K562 (cell line): ENCODE measurements at regions not wholly inside any gene's neighbourhood (a gene's known extent, or its start where the extent isn't known, plus 50 kb on each side); places are given as distances from the start of the nearest gene placed in this dataset.

Experiments
- BDP1 ChIP-seq: IDR thresholded peaks from 3 replicates; pipeline ENCODE4 v1.6.1; 2011; ENCODE audit not compliant: insufficient read length, insufficient read depth
- DDX20 ChIP-seq: fragments of 450-650 bp; IDR thresholded peaks from 2 replicates; pipeline ENCODE4 v1.6.1; 2016; ENCODE audit warnings: missing genetic modification characterization, low read depth, mild to moderate bottlenecking, missing compliant biosample characterization, moderate library complexity
- EGR1 ChIP-seq: fragments of 450-650 bp; conservative IDR thresholded peaks from 2 replicates; pipeline ENCODE4 v1.6.1; 2017; ENCODE audit warnings: mild to moderate bottlenecking
- FOXJ2 ChIP-seq: fragments of 200-800 bp; sonication (Bioruptor generic); IDR thresholded peaks from 2 replicates; pipeline ENCODE4 v1.6.1; 2016; ENCODE audit warnings: missing genetic modification characterization, missing compliant biosample characterization
- KLF1 ChIP-seq: fragments of 450-650 bp; IDR thresholded peaks from 2 replicates; pipeline ENCODE4 v1.6.1; 2016; ENCODE audit warnings: missing genetic modification characterization, missing compliant biosample characterization
- NFXL1 ChIP-seq: fragments of 450-650 bp; formaldehyde crosslinking; IDR thresholded peaks from 2 replicates; pipeline ENCODE4 v1.4.0; 2021; ENCODE audit warnings: mild to moderate bottlenecking
- POLR2G ChIP-seq: fragments of 200-400 bp; formaldehyde crosslinking; IDR thresholded peaks from 2 replicates; pipeline ENCODE4 v1.6.1; 2017; ENCODE audit warnings: low read depth, mild to moderate bottlenecking, antibody characterized with exemption, low read length, moderate library complexity
- SMARCE1 ChIP-seq: fragments of 450-650 bp; IDR thresholded peaks from 2 replicates; pipeline ENCODE4 v1.7.1; 2016; ENCODE audit warnings: mild to moderate bottlenecking
- ZNF584 ChIP-seq: fragments of 200-800 bp; sonication (Bioruptor generic); IDR thresholded peaks from 2 replicates; pipeline ENCODE4 v1.6.1; 2016; ENCODE audit warnings: low read depth, mild to moderate bottlenecking, missing genetic modification characterization, missing compliant biosample characterization
- TF ChIP-seq, protein P1 (sequence below): fragments of 200-800 bp; sonication (Bioruptor generic); IDR thresholded peaks from 2 replicates; pipeline ENCODE4 v1.6.1; 2017; ENCODE audit warnings: missing genetic modification characterization, missing compliant biosample characterization
- TF ChIP-seq, protein P2 (sequence below): sonication (generic); formaldehyde crosslinking; IDR thresholded peaks from 2 replicates; pipeline ENCODE4 v1.8.1; 2023; ENCODE audit warnings: mild to moderate bottlenecking, missing genetic modification reagents
- TF ChIP-seq, protein P3 (sequence below): fragments of 450-650 bp; IDR thresholded peaks from 2 replicates; pipeline ENCODE4 v1.6.1; 2018; ENCODE audit not compliant: partially characterized antibody
- TF ChIP-seq, protein P4 (sequence below), 2 experiments: IDR thresholded peaks in 1 of 2; conservative IDR thresholded peaks in 1 of 2; 2 replicates each; pipeline ENCODE4 v1.6.1; 2016; ENCODE audit warnings: low read depth in 2 of 2, mild to moderate bottlenecking in 1 of 2, missing compliant biosample characterization in 1 of 2, missing genetic modification characterization in 1 of 2, moderate library complexity in 1 of 2
- TF ChIP-seq, protein P5 (sequence below): fragments of 250-450 bp; sonication (Bioruptor Pico); IDR thresholded peaks from 2 replicates; pipeline ENCODE4 v1.5.0; 2022; ENCODE audit warnings: mild to moderate bottlenecking

DNA sequence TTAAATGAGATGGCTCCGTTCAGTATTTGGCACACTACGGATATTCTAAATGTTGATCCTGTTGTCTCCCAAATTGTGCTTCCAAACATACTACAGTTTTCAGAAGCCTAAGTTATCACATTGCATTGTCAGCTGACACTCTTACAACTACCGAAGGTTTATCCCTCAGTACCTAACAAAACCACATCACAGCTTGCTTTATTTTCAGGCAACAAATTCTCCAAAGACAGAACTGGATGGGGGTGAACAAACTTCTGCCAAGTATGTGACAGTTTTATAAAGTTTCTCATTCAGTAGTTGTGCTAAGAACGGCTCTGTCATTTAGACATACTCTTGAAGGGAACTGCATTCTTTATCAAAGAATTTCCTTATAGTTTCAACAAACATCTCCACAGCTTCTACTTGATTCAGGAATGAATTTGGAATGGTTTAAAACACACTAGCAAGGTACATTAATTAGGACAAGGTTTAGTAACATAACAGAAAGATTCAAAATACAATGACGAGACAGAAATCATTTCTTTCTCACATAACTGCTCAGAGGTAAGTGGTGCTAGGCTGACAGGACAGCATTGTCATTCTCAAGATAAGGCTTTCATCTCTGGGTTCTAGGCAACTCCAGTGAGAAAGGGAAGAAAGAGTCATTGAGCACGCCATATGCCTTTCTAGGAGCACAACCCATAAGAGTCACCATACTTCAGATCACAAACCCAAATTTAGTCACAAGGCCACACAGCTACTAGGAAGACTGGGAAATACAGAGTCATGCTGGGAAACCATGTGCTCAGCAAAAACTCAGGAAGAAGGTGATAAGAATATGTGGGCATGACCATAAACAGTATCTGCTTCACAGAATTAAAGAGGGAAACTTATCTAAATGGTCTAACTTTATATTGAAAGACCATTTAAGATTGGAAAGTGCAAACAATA lies 100.7 kb downstream of the DUSP6 start (continued):
- TF ChIP-seq FOXJ2 (no peak), KLF1 (tag) (no peak), DDX20 (tag) (peak; percentile 52; the same call in 1 of the 2 replicates), NFXL1 (CRISPR knock-in tag) (no peak), EGR1 (no peak), BDP1 (no peak), ZNF584 (no peak), POLR2G (no peak), SMARCE1 (no peak)
- TF ChIP-seq, protein P1, sequence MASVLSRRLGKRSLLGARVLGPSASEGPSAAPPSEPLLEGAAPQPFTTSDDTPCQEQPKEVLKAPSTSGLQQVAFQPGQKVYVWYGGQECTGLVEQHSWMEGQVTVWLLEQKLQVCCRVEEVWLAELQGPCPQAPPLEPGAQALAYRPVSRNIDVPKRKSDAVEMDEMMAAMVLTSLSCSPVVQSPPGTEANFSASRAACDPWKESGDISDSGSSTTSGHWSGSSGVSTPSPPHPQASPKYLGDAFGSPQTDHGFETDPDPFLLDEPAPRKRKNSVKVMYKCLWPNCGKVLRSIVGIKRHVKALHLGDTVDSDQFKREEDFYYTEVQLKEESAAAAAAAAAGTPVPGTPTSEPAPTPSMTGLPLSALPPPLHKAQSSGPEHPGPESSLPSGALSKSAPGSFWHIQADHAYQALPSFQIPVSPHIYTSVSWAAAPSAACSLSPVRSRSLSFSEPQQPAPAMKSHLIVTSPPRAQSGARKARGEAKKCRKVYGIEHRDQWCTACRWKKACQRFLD (CRISPR knock-in tag): no peak
- TF ChIP-seq, protein P2, sequence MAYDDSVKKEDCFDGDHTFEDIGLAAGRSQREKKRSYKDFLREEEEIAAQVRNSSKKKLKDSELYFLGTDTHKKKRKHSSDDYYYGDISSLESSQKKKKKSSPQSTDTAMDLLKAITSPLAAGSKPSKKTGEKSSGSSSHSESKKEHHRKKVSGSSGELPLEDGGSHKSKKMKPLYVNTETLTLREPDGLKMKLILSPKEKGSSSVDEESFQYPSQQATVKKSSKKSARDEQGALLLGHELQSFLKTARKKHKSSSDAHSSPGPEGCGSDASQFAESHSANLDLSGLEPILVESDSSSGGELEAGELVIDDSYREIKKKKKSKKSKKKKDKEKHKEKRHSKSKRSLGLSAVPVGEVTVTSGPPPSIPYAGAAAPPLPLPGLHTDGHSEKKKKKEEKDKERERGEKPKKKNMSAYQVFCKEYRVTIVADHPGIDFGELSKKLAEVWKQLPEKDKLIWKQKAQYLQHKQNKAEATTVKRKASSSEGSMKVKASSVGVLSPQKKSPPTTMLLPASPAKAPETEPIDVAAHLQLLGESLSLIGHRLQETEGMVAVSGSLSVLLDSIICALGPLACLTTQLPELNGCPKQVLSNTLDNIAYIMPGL (CRISPR knock-in tag): no peak
- TF ChIP-seq, protein P3, sequence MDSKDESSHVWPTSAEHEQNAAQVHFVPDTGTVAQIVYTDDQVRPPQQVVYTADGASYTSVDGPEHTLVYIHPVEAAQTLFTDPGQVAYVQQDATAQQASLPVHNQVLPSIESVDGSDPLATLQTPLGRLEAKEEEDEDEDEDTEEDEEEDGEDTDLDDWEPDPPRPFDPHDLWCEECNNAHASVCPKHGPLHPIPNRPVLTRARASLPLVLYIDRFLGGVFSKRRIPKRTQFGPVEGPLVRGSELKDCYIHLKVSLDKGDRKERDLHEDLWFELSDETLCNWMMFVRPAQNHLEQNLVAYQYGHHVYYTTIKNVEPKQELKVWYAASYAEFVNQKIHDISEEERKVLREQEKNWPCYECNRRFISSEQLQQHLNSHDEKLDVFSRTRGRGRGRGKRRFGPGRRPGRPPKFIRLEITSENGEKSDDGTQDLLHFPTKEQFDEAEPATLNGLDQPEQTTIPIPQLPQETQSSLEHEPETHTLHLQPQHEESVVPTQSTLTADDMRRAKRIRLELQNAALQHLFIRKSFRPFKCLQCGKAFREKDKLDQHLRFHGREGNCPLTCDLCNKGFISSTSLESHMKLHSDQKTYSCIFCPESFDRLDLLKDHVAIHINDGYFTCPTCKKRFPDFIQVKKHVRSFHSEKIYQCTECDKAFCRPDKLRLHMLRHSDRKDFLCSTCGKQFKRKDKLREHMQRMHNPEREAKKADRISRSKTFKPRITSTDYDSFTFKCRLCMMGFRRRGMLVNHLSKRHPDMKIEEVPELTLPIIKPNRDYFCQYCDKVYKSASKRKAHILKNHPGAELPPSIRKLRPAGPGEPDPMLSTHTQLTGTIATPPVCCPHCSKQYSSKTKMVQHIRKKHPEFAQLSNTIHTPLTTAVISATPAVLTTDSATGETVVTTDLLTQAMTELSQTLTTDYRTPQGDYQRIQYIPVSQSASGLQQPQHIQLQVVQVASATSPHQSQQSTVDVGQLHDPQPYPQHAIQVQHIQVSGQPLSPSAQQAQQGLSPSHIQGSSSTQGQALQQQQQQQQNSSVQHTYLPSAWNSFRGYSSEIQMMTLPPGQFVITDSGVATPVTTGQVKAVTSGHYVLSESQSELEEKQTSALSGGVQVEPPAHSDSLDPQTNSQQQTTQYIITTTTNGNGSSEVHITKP: no peak
- TF ChIP-seq, protein P4, sequence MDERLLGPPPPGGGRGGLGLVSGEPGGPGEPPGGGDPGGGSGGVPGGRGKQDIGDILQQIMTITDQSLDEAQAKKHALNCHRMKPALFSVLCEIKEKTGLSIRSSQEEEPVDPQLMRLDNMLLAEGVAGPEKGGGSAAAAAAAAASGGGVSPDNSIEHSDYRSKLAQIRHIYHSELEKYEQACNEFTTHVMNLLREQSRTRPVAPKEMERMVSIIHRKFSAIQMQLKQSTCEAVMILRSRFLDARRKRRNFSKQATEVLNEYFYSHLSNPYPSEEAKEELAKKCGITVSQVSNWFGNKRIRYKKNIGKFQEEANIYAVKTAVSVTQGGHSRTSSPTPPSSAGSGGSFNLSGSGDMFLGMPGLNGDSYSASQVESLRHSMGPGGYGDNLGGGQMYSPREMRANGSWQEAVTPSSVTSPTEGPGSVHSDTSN (CRISPR knock-in tag; IDR thresholded peaks at IDR 0.05; ENCODE audit: low read depth): no peak
- TF ChIP-seq, protein P4 (tag; conservative IDR thresholded peaks at IDR 0.05; ENCODE audit: low read depth): no peak
- TF ChIP-seq, protein P5, sequence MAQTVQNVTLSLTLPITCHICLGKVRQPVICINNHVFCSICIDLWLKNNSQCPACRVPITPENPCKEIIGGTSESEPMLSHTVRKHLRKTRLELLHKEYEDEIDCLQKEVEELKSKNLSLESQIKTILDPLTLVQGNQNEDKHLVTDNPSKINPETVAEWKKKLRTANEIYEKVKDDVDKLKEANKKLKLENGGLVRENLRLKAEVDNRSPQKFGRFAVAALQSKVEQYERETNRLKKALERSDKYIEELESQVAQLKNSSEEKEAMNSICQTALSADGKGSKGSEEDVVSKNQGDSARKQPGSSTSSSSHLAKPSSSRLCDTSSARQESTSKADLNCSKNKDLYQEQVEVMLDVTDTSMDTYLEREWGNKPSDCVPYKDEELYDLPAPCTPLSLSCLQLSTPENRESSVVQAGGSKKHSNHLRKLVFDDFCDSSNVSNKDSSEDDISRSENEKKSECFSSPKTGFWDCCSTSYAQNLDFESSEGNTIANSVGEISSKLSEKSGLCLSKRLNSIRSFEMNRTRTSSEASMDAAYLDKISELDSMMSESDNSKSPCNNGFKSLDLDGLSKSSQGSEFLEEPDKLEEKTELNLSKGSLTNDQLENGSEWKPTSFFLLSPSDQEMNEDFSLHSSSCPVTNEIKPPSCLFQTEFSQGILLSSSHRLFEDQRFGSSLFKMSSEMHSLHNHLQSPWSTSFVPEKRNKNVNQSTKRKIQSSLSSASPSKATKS (CRISPR knock-in tag): no peak
